CD14-positive monocyte (primary cell): ENCODE measurements at regions not wholly inside any gene's neighbourhood (a gene's known extent, or its start where the extent isn't known, plus 50 kb on each side); places are given as distances from the start of the nearest gene placed in this dataset.

Experiments used
- DNase-seq, 3 donors: peaks; one replicate each; pipeline ENCODE4 v3.0.0-alpha.2; 2011 to 2022
- H2AFZ ChIP-seq: 2 replicates; pipeline ENCODE4 v1.6.0; 2012; ENCODE audit warnings: mild to moderate bottlenecking, low read depth, low read length, inconsistent platforms; ENCODE audit not compliant: insufficient read depth, poor library complexity, severe bottlenecking
- H3K27ac ChIP-seq, 2 donors: 1 replicate in 1 of 2; 2 replicates in 1 of 2; pipeline ENCODE4 v1.5.1; 2012 to 2013; ENCODE audit warnings: low read length in 2 of 2, control low read depth in 1 of 2, inconsistent platforms in 1 of 2, low read depth in 1 of 2, mild to moderate bottlenecking in 1 of 2
- H3K27me3 ChIP-seq, 2 donors: one replicate each; pipeline versions ENCODE4 v1.6.0 to v1.6.1; 2011 to 2013; ENCODE audit warnings: low read length in 2 of 2; ENCODE audit not compliant: control insufficient read depth in 2 of 2, insufficient read depth in 2 of 2
- H3K36me3 ChIP-seq, 2 donors: replicated peaks in 1 of 2; 1 replicate in 1 of 2; 2 replicates in 1 of 2; pipeline versions ENCODE4 v1.5.1 to v1.6.1; 2012 to 2013; ENCODE audit warnings: low read length in 2 of 2, control low read depth in 1 of 2, inconsistent platforms in 1 of 2, mild to moderate bottlenecking in 1 of 2; ENCODE audit not compliant: insufficient read depth in 2 of 2, control insufficient read depth in 1 of 2
- H3K4me1 ChIP-seq, 2 donors: 1 replicate in 1 of 2; 2 replicates in 1 of 2; pipeline versions ENCODE4 v1.5.1 to v1.6.1; 2012 to 2013; ENCODE audit warnings: low read length in 2 of 2, control low read depth in 1 of 2, inconsistent platforms in 1 of 2, mild to moderate bottlenecking in 1 of 2, moderate library complexity in 1 of 2; ENCODE audit not compliant: insufficient read depth in 2 of 2, control insufficient read depth in 1 of 2
- H3K4me2 ChIP-seq: replicated peaks from 2 replicates; pipeline ENCODE3; 2012; ENCODE audit warnings: low read length, moderate library complexity, mild to moderate bottlenecking; ENCODE audit not compliant: poor library complexity, severe bottlenecking; ENCODE audit errors: extremely low read depth
- H3K4me3 ChIP-seq, 3 experiments: fragments of 200-600 bp in 1 of 3; sonication (generic) in 1 of 3; replicated peaks in 1 of 3; 1 replicate in 2 of 3; 2 replicates in 1 of 3; pipeline ENCODE4 v1.5.1; 2011 to 2013; ENCODE audit warnings: low read length in 3 of 3, mild to moderate bottlenecking in 3 of 3, control low read depth in 2 of 3, low read depth in 2 of 3, inconsistent platforms in 1 of 3, moderate library complexity in 1 of 3
- H3K79me2 ChIP-seq: 2 replicates; pipeline ENCODE4 v1.6.0; 2012; ENCODE audit warnings: mild to moderate bottlenecking, control low read depth, inconsistent platforms, low read length, moderate library complexity; ENCODE audit not compliant: insufficient read depth
- H3K9ac ChIP-seq: 2 replicates; pipeline ENCODE4 v1.6.0; 2017; ENCODE audit warnings: low read length, mild to moderate bottlenecking; ENCODE audit not compliant: insufficient read depth, poor library complexity, severe bottlenecking
- H3K9me3 ChIP-seq, 2 donors: replicated peaks in 1 of 2; 1 replicate in 1 of 2; 2 replicates in 1 of 2; pipeline versions ENCODE4 v1.5.1 to v1.6.1; 2012 to 2013; ENCODE audit warnings: low read length in 2 of 2, control low read depth in 1 of 2; ENCODE audit not compliant: control insufficient read depth in 1 of 2, insufficient read depth in 1 of 2
- H4K20me1 ChIP-seq: 2 replicates; pipeline ENCODE4 v1.6.0; 2012; ENCODE audit warnings: mild to moderate bottlenecking, low read length, control low read depth, moderate library complexity; ENCODE audit not compliant: insufficient read depth
- H3K27ac Mint-ChIP-seq, 7 donors: one replicate each; pipeline ENCODE4 v1.8.0; 2020; ENCODE audit warnings: mild to moderate bottlenecking in 7 of 7, mixed read lengths in 7 of 7, moderate library complexity in 6 of 7, inconsistent platforms in 2 of 7
- H3K27me3 Mint-ChIP-seq, 3 donors: one replicate each; pipeline ENCODE4 v1.8.0; 2021 to 2022; ENCODE audit warnings: low read depth in 3 of 3, mild to moderate bottlenecking in 3 of 3, mixed read lengths in 3 of 3, moderate library complexity in 3 of 3, inconsistent platforms in 1 of 3
- H3K36me3 Mint-ChIP-seq, 2 donors: one replicate each; pipeline ENCODE4 v1.8.0; 2020; ENCODE audit warnings: mixed read lengths in 2 of 2, inconsistent platforms in 1 of 2, mild to moderate bottlenecking in 1 of 2
- H3K4me1 Mint-ChIP-seq: one replicate; pipeline ENCODE4 v1.8.0; 2020; ENCODE audit warnings: mild to moderate bottlenecking, mixed read lengths
- H3K4me3 Mint-ChIP-seq, 2 donors: one replicate each; pipeline ENCODE4 v1.8.0; 2020; ENCODE audit warnings: mild to moderate bottlenecking in 2 of 2, mixed read lengths in 2 of 2, moderate library complexity in 1 of 2
- H3K9me3 Mint-ChIP-seq, 7 donors: one replicate each; pipeline ENCODE4 v1.8.0; 2020 to 2022; ENCODE audit warnings: mixed read lengths in 7 of 7, mild to moderate bottlenecking in 6 of 7, moderate library complexity in 6 of 7, inconsistent platforms in 2 of 7
- CTCF ChIP-seq: fragments of 200-600 bp; IDR thresholded peaks from one replicate; pipeline ENCODE4 v1.8.0; 2022; ENCODE audit warnings: antibody characterized with exemption, mild to moderate bottlenecking
- WGBS: methylation state at CpG from one replicate; pipeline ENCODE4 v1.1.5; 2013; ENCODE audit warnings: missing lambda C conversion rate; ENCODE audit not compliant: insufficient coverage; 5-methylcytosine and 5-hydroxymethylcytosine counted together
- intact Hi-C, 2 donors: fragments of 100-400 bp; cut with micrococcal nuclease; formaldehyde crosslinking; loops; one replicate each; pipeline versions ENCODE4 v1.15.0 to v1.15.1; 2023

GRCh38 chr3:99319961-99320360 is 318.4 kb upstream of the COL8A1 start:
- WGBS: 100% methylated on average over 2 of the region's 2 CpGs
- TF ChIP-seq CTCF: no peak
- no peaks in the 10 kb centered on the region for H3K79me2 ChIP-seq
- no peak overlapping the region for H3K4me2 ChIP-seq
- H3K4me1 ChIP-seq: no peaks in the 10 kb centered on the region
- no peaks in the 10 kb centered on the region for H3K36me3 ChIP-seq
- no peak for DNase-seq
- H3K9ac ChIP-seq: no peak overlapping the region
- H3K9me3 ChIP-seq: no peaks in the 10 kb centered on the region
- H3K27me3 ChIP-seq: no peaks in the 10 kb centered on the region
- H3K9me3 Mint-ChIP-seq: peaks cover 0 to 13% (median 5%) of the 10 kb centered on the region in 7 donors
- H3K4me3 Mint-ChIP-seq: no peak overlapping the region
- no peak overlapping the region for H3K27ac ChIP-seq
- intact Hi-C loops: no loop called here
- no peaks in the 10 kb centered on the region for H3K4me1 Mint-ChIP-seq
- no peaks in the 10 kb centered on the region for H4K20me1 ChIP-seq
- H3K4me3 ChIP-seq: no peak overlapping the region
- no peak overlapping the region for H2AFZ ChIP-seq
- H3K27me3 Mint-ChIP-seq: peaks cover 0 to 1% (median 0%) of the 10 kb centered on the region in 3 donors
- H3K36me3 Mint-ChIP-seq: no peaks in the 10 kb centered on the region
- no peak overlapping the region for H3K27ac Mint-ChIP-seq

- no peak for DNase-seq
- Histone ChIP-seq H4K20me1 (no peaks in the 10 kb centered on the region), H3K9me3 (no peaks in the 10 kb centered on the region), H3K36me3 (no peaks in the 10 kb centered on the region), H3K27ac (no peak overlapping the region), H3K79me2 (no peaks in the 10 kb centered on the region), H3K9ac (no peak overlapping the region), H3K4me3 (no peak overlapping the region), H2AFZ (no peak overlapping the region), H3K27me3 (no peaks in the 10 kb centered on the region), H3K4me2 (no peak overlapping the region), H3K4me1 (no peaks in the 10 kb centered on the region)
- no peak for TF ChIP-seq CTCF
- H3K27me3 Mint-ChIP-seq: peaks cover 0 to 1% (median 0%) of the 10 kb centered on the region in 3 donors
- no peaks in the 10 kb centered on the region for H3K4me1 Mint-ChIP-seq
- no CpG with 5 or more reads among the region's 1 CpG for WGBS
- H3K9me3 Mint-ChIP-seq: peaks cover 0 to 13% (median 5%) of the 10 kb centered on the region in 7 donors
- no peaks in the 10 kb centered on the region for H3K36me3 Mint-ChIP-seq
- intact Hi-C loops: no loop called here
- no peak overlapping the region for H3K27ac Mint-ChIP-seq
- H3K4me3 Mint-ChIP-seq: no peak overlapping the region
Measured at GRCh38 chr3:99319450-99319849, 318.9 kb upstream of the COL8A1 start.
